VCaP (cell line): ENCODE measurements at regions not wholly inside any gene's neighbourhood (a gene's known extent, or its start where the extent isn't known, plus 50 kb on each side); places are given as distances from the start of the nearest gene placed in this dataset.

Experiments
- H3K27ac ChIP-seq: fragments of 450-650 bp; 2 replicates; pipeline ENCODE4 v1.5.1; 2017
- TF ChIP-seq, protein P1 (sequence below): fragments of 450-650 bp; conservative IDR thresholded peaks from 2 replicates; pipeline ENCODE4 v1.5.1; 2017; ENCODE audit warnings: mild to moderate bottlenecking, moderate library complexity

DNA sequence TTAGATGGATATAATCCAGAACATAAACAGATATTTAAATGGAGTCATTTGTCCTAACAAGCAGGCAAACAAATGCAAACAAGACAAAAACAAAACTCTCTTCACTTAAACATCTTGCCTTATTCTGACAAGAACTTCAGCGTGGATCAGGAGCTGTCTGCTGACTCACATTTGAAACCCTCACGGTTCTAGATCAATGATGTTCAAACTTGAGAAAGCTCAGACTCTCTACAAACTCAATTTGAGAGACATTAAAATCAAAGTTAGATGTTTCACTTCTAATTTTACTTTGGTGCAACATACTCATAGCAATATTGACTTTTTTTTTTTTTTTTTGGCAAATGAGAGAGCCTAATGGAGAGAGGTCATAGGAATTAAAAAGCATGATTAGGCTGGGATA, 362.8 kb upstream of the SLC14A2 start:
- TF ChIP-seq, protein P1, sequence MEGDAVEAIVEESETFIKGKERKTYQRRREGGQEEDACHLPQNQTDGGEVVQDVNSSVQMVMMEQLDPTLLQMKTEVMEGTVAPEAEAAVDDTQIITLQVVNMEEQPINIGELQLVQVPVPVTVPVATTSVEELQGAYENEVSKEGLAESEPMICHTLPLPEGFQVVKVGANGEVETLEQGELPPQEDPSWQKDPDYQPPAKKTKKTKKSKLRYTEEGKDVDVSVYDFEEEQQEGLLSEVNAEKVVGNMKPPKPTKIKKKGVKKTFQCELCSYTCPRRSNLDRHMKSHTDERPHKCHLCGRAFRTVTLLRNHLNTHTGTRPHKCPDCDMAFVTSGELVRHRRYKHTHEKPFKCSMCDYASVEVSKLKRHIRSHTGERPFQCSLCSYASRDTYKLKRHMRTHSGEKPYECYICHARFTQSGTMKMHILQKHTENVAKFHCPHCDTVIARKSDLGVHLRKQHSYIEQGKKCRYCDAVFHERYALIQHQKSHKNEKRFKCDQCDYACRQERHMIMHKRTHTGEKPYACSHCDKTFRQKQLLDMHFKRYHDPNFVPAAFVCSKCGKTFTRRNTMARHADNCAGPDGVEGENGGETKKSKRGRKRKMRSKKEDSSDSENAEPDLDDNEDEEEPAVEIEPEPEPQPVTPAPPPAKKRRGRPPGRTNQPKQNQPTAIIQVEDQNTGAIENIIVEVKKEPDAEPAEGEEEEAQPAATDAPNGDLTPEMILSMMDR: no peak
- H3K27ac ChIP-seq: no peak overlapping the region

DNA sequence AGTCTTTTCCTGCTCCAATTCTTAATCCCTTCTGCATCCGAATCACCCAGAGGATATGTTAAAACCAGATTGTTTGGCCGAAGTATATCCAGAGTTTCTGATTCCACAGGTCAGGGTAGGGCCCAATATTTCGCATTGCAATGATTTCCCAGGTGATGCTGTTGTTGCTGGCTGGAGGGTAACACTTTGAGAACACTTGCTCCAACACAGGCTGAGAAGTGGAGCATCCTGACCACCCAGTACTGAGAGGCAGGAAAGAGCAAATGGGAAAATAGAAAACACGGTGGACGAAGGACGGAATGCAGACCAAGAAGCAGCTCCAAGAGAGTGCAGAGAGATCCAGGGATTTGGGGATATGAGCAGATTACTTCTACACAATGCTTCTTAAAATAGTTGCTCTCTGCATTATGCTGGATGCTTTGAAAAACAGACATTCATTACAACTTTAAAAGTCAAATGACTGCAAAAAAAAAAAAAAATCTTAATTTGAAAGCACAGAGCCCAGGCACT, 362.2 kb upstream of the SLC14A2 start:
- H3K27ac ChIP-seq: no peak overlapping the region
- TF ChIP-seq, protein P1: no peak

DNA sequence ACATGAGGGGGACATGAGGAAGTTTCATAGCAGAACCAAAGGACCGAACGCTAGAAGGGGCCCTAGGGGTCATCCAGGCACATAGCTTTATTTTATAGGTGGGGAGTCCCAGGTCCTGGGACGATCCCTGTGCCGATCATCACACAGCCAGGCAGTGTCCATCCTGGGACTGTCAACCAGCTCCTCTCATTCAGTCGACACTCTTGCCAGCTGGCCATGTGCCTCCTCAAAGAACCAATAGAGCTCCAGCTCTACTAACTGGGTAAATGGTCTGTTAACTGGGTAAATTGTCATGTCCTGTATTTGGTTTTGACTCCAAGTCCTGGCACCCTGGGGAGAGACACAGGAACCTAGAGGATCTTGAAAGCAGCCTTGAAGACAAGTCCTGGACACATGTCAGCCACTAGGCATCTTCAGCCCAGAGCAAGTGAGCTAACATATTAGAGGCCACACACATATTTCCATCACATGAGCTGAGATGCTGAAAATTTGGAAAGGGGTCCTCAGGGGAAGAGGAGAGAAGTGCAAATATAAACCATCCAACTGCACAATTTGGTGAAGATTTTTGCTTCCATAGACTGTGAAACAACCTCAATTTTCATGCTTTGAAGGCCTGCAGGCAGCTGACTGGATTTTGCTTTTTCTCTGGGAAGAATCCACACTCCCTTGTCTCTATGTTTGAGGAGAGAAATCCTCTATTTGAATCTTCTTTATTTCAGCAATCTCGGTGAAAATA, 361.1 kb upstream of the SLC14A2 start:
- H3K27ac ChIP-seq: no peak overlapping the region
- TF ChIP-seq, protein P1: no peak

DNA sequence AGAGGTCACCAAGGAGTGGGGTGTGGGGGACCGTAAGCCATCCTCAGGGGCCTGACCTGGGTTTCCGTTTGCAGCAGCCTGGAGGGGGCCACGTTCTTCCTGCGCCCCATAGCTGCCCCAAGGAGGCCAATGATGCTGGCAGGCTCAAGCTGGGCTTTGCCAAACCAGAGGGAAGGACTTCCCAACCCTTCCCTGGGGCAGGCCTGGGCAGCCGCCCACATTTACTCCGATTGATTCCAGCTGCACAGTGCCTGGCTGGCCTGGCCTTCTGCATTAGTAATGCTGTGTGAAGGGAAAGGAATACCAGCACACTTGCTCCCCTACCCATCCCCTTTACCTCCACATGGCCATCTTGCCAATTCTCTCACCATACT, 360.6 kb upstream of the SLC14A2 start:
- TF ChIP-seq, protein P1: no peak
- H3K27ac ChIP-seq: no peak overlapping the region

DNA sequence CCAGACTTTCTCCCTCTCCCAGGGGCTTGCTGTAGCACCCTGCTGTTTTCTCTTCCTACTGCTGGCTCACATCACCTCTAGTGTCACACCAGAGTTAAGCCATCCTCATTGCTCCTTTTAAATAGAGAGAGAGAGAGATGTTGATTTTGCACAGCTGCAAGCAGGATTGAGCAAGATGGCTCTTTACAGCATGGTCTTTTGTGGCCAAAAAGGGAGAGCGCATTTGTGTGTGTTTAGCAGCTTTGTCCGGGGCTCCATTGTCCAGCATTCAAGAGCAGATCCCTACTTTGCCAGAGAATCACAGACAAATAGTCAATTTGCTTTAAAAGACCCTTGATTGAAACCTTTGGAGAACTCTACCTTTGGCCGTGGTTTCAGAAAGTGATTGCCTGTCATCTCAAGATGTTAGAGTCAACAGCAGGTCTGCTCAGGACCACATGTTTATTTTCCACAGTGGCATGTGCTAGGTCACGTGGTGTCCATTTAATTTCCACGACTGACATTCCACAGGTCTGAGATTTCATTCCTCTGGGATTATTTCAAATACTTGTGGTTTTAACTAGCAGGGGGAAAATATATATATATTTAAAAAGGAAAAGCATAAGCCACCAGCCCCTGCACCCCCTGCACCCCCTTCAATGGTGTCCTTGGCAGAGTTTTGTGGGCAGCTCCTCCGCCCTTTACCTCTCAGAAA, 359.9 kb upstream of the SLC14A2 start:
- no peak overlapping the region for H3K27ac ChIP-seq
- TF ChIP-seq, protein P1: no peak

DNA sequence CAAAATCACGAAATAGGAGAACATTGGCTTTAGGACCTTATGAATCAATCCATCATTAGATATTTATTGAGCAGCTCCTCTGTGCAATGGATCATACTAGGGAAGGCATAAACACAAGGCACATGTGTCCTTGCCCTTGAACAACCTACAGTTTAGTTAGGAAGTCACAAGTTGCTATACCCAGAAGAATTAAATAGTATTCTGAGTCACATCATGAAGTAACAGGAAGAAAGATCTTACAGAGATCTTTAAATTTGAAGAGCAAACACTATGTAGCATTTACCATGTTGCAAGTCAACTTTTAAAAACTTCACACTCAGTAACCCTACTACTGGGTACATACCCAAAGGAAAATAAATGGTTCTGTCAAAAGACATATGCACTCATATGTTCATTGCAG, 355.2 kb upstream of the SLC14A2 start:
- H3K27ac ChIP-seq: no peak overlapping the region
- TF ChIP-seq, protein P1: no peak

DNA sequence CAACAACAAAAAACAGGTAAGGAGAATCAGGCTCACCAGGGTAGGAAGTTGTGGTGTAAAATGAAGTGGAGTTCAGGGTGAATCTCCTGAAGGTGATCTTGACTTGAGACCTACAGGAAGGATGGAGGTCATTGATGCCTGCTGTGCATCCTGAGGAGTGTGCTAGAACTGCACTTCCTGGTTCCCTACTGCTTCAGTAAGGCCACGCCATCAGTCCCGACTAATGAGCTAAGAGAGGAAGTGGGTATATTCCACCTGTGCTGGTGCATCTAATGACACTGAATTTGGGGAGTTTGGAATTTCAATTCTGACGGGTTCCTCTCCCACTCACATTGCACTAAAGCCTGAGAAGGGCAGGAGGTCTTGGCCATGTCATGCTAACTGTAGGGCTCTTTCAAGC, 349.3 kb upstream of the SLC14A2 start:
- TF ChIP-seq, protein P1: no peak
- H3K27ac ChIP-seq: no peak overlapping the region
